ENCODE measurements at regions not wholly inside any gene's neighbourhood (a gene's known extent, or its start where the extent isn't known, plus 50 kb on each side); places are given as distances from the start of the nearest gene placed in this dataset.

GRCh38 chr16:6189216-6189615 lies 1091.6 kb upstream of the EEF2KMT start:
- no peak overlapping the region for H3K4me3 ChIP-seq (ENCODE audit: low read depth, low read length)
- H3K9me3 ChIP-seq (ENCODE audit: control insufficient read depth, insufficient read depth, low read length): peaks cover 15% of the 10 kb centered on the region; the same call in 1 of the 2 replicates
- no peak overlapping the region for H3K27ac ChIP-seq (ENCODE audit: low read depth, low read length)
- no peak for TF ChIP-seq CTCF (IDR thresholded peaks at IDR 0.05; ENCODE audit: low read depth, low read length)
- POLR2A ChIA-PET: no interaction called here
- CTCF ChIA-PET: no interaction called here
- H3K27me3 ChIP-seq (ENCODE audit: control insufficient read depth, insufficient read depth, low read length): no peaks in the 10 kb centered on the region
- DNase-seq (ENCODE audit: low read depth, low spot score): no peak

- no peak for TF ChIP-seq CTCF (IDR thresholded peaks at IDR 0.05; ENCODE audit: low read depth, low read length)
- ChIA-PET CTCF (interaction anchor here (0.6 kb wide), 1 partner anchor 506 kb away, joined by 4 read pairs; no protein-coding TSS in a partner anchor), POLR2A (no interaction called here)
- no peak for DNase-seq (ENCODE audit: low read depth, low spot score)
- Histone ChIP-seq H3K9me3 (ENCODE audit: control insufficient read depth, insufficient read depth, low read length) (peaks cover 24% of the 10 kb centered on the region), H3K27ac (ENCODE audit: low read depth, low read length) (no peak overlapping the region), H3K4me3 (ENCODE audit: low read depth, low read length) (no peak overlapping the region), H3K27me3 (ENCODE audit: control insufficient read depth, insufficient read depth, low read length) (no peaks in the 10 kb centered on the region)
Observed at GRCh38 chr16:6177616-6178180, 1080.1 kb upstream of the EEF2KMT start.

- DNase-seq (ENCODE audit: low read depth, low spot score): no peak
- POLR2A ChIA-PET: no interaction called here
- H3K9me3 ChIP-seq (ENCODE audit: control insufficient read depth, insufficient read depth, low read length): peaks cover 25% of the 10 kb centered on the region
Observed at GRCh38 chr16:6170022-6170421, 1072.4 kb upstream of the EEF2KMT start.

DNA sequence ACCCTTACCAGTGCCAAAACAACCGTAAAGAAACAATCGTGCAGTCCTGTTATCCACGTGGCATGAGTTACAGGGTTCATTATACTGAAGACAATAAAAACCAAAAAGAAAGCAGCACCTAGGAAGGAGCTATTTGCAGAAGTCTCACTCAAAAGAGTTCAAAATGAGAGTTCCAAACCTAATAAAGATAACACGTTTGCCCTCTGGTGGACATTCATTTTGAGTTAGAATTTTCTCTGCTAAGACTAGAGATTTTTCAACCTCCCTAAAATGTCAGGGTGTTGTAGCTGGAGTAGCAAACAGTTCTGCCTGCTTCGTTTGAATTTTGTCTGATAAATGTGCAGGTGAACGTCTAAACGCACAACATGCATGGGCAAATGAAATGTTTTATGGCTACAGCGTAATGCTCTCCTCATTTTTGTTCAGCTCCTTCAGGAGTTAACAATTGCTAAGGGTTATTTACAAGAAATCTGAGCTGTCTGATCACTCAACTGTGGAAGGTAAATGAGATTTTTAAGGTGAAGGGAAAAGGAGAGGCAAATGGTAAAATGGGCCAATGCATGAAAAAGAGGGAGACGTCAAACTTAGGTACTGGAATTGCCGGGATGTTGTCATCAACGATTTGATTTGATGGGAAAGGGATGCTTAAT lies 1067.9 kb upstream of the EEF2KMT start:
- CTCF ChIA-PET: no interaction called here
- Histone ChIP-seq H3K27me3 (ENCODE audit: control insufficient read depth, insufficient read depth, low read length) (no peaks in the 10 kb centered on the region), H3K9me3 (ENCODE audit: control insufficient read depth, insufficient read depth, low read length) (peaks cover 30% of the 10 kb centered on the region), H3K4me3 (ENCODE audit: low read depth, low read length) (no peak overlapping the region), H3K27ac (ENCODE audit: low read depth, low read length) (no peak overlapping the region)
- no peak for DNase-seq (ENCODE audit: low read depth, low spot score)
- POLR2A ChIA-PET: no interaction called here
- TF ChIP-seq CTCF (IDR thresholded peaks at IDR 0.05; ENCODE audit: low read depth, low read length): no peak

More at GRCh38 chr16:6170022-6170421, 1072.4 kb upstream of the EEF2KMT start:
- Histone ChIP-seq H3K27ac (ENCODE audit: low read depth, low read length) (no peak overlapping the region), H3K27me3 (ENCODE audit: control insufficient read depth, insufficient read depth, low read length) (no peaks in the 10 kb centered on the region), H3K4me3 (ENCODE audit: low read depth, low read length) (no peak overlapping the region)
- no peak for TF ChIP-seq CTCF (IDR thresholded peaks at IDR 0.05; ENCODE audit: low read depth, low read length)
- CTCF ChIA-PET: no interaction called here

DNA sequence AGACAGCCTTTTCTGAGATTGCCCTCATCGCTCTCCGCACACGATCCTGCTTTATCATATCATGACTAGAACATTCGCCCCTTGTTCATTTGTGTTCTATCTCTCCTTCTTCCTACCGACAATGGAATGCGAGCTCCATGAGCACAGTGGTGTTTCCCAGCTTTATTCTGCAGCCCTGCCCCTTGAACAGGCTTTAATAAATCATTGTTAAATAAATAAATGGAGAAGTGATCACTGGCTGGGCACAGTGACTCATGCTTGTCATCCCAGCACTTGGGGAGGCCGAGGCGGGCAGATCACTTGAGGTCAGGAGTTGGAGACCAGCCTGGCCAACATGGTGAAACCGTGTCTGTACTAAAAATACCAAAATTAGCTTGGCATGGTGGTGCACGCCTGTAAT lies 1063.3 kb upstream of the EEF2KMT start:
- H3K4me3 ChIP-seq (ENCODE audit: low read depth, low read length): no peak overlapping the region
- H3K9me3 ChIP-seq (ENCODE audit: control insufficient read depth, insufficient read depth, low read length): peaks cover 32% of the 10 kb centered on the region
- H3K27me3 ChIP-seq (ENCODE audit: control insufficient read depth, insufficient read depth, low read length): no peaks in the 10 kb centered on the region
- ChIA-PET POLR2A (no interaction called here), CTCF (no interaction called here)
- no peak for DNase-seq (ENCODE audit: low read depth, low spot score)
- H3K27ac ChIP-seq (ENCODE audit: low read depth, low read length): no peak overlapping the region
- TF ChIP-seq CTCF (IDR thresholded peaks at IDR 0.05; ENCODE audit: low read depth, low read length): no peak
